Gastroesophageal sphincter (tissue), 3 donors: ENCODE measurements at regions not wholly inside any gene's neighbourhood (a gene's known extent, or its start where the extent isn't known, plus 50 kb on each side); places are given as distances from the start of the nearest gene placed in this dataset.

Experiments
- POLR2AphosphoS5 ChIP-seq: sonication (generic); formaldehyde crosslinking; IDR thresholded peaks from one replicate; pipeline ENCODE4 v1.6.1; 2017; ENCODE audit warnings: antibody characterized with exemption
- TF ChIP-seq, protein P1 (sequence below), 4 experiments: fragments of 200-600 bp in 2 of 4; fragments of 450-650 bp in 2 of 4; sonication (generic) in 1 of 4; IDR thresholded peaks; one replicate each; pipeline ENCODE4 v1.5.1; 2017 to 2019; ENCODE audit warnings: antibody characterized with exemption in 4 of 4, mild to moderate bottlenecking in 2 of 4, moderate library complexity in 2 of 4

DNA sequence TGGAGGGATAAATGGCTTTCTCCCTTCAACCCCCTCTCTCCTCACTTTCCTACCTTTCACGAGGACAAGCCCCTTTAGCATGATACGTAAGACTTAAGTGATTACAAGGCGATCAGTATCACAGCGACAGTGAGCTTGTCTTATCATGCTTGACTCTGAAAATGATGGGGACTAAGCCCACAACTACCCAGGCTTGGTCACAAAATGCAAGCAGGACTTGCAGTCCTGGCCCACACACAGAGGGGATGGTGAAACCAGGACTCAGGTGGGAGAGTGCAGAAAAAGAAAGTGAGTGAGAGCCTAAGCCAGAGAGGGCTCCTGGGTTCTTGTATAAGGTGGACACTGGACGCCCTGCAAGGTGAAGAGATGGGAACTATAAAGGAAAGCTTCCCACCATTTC lies 95.7 kb upstream of the ARL4C start:
- no peak for TF ChIP-seq POLR2AphosphoS5
- TF ChIP-seq, protein P1, sequence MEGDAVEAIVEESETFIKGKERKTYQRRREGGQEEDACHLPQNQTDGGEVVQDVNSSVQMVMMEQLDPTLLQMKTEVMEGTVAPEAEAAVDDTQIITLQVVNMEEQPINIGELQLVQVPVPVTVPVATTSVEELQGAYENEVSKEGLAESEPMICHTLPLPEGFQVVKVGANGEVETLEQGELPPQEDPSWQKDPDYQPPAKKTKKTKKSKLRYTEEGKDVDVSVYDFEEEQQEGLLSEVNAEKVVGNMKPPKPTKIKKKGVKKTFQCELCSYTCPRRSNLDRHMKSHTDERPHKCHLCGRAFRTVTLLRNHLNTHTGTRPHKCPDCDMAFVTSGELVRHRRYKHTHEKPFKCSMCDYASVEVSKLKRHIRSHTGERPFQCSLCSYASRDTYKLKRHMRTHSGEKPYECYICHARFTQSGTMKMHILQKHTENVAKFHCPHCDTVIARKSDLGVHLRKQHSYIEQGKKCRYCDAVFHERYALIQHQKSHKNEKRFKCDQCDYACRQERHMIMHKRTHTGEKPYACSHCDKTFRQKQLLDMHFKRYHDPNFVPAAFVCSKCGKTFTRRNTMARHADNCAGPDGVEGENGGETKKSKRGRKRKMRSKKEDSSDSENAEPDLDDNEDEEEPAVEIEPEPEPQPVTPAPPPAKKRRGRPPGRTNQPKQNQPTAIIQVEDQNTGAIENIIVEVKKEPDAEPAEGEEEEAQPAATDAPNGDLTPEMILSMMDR (IDR thresholded peaks at IDR 0.05) = no peak
